K562 (cell line): ENCODE measurements at regions not wholly inside any gene's neighbourhood (a gene's known extent, or its start where the extent isn't known, plus 50 kb on each side); places are given as distances from the start of the nearest gene placed in this dataset.

Experiments
- ATAC-seq: fragments of 200-7000 bp; cut with Tn5 transposase; 3 replicates; pipeline ENCODE4 v1.9.1; 2020; ENCODE audit warnings: moderate library complexity
- BruUV-seq: library from RNA; stranded (reverse); fragments of 400-500 nt; replicated peaks from 2 replicates; lab custom pipeline; 2021; lab: Mats Ljungman, UMichigan
- CTCF ChIA-PET: fragments of 300-600 bp; formaldehyde crosslinking; extraction: SDS; loops from one replicate; lab custom pipeline; 2021; ENCODE audit warnings: low intra/inter-chr PET ratio; lab: Yijun Ruan, JAX
- POLR2A ChIA-PET: fragments of 300-600, 350-650 bp; sonication (Branson Sonifier 250); formaldehyde crosslinking; extraction: SDS; loops from one replicate; lab custom pipeline; 2021; ENCODE audit warnings: antibody characterized with exemption, inconsistent platforms; lab: Yijun Ruan, JAX
- DNase-seq, 4 experiments: peaks; one replicate each; pipeline versions ENCODE4 v3.0.0 to v3.0.0-alpha.2; 2011 to 2018; ENCODE audit warnings: low spot score in 3 of 4, mixed read lengths in 3 of 4; ENCODE audit errors: extremely low read depth in 1 of 4
- FAIRE-seq: peaks from 2 replicates; lab custom pipeline; 2011; peaks lifted over from hg19 to GRCh38; lab: Jason Lieb, UNC
- H2AFZ ChIP-seq: 2 replicates; pipeline ENCODE4 v1.6.0; 2011; ENCODE audit warnings: low read depth, low read length, control low read depth, inconsistent platforms
- H3K27ac ChIP-seq: fragments of 200-600 bp; 3 replicates; pipeline ENCODE4 v1.8.0; 2011; ENCODE audit warnings: low read depth, mild to moderate bottlenecking, control low read depth, inconsistent platforms, low read length, moderate library complexity, mixed read lengths; ENCODE audit errors: extremely low read depth
- H3K27me3 ChIP-seq, 2 experiments: fragments of 300-600 bp in 1 of 2; 2 replicates in 1 of 2; 3 replicates in 1 of 2; pipeline versions ENCODE4 v1.6.0 to v1.8.0; 2011; ENCODE audit warnings: inconsistent platforms in 2 of 2, low read length in 2 of 2, mild to moderate bottlenecking in 1 of 2, mixed read lengths in 1 of 2, moderate library complexity in 1 of 2; ENCODE audit not compliant: control insufficient read depth in 2 of 2, insufficient read depth in 2 of 2
- H3K36me3 ChIP-seq: fragments of 300-600 bp; 3 replicates; pipeline ENCODE4 v1.8.0; 2011; ENCODE audit warnings: mild to moderate bottlenecking, low read length, inconsistent platforms; ENCODE audit not compliant: control insufficient read depth, insufficient read depth
- H3K4me1 ChIP-seq, 2 experiments: fragments of 200-600 bp in 1 of 2; replicated peaks in 1 of 2; 2 replicates in 1 of 2; 3 replicates in 1 of 2; pipeline versions ENCODE4 v1.5.1 to v1.8.0; 2011; ENCODE audit warnings: inconsistent platforms in 2 of 2, low read length in 2 of 2, mild to moderate bottlenecking in 1 of 2, mixed read lengths in 1 of 2, moderate library complexity in 1 of 2; ENCODE audit not compliant: control insufficient read depth in 2 of 2, insufficient read depth in 2 of 2
- H3K4me2 ChIP-seq: 2 replicates; pipeline ENCODE4 v1.6.1; 2011; ENCODE audit warnings: low read length, control low read depth, inconsistent platforms, mixed read lengths; ENCODE audit not compliant: insufficient read depth
- H3K4me3 ChIP-seq: fragments of 200-600 bp; sonication (generic), shearing (Covaris generic); 2 replicates; pipeline ENCODE4 v1.5.1; 2016; ENCODE audit warnings: control low read depth, inconsistent platforms
- H3K79me2 ChIP-seq: fragments of 200-600 bp; 3 replicates; pipeline ENCODE4 v1.8.0; 2011; ENCODE audit warnings: low read length, inconsistent platforms; ENCODE audit not compliant: control insufficient read depth, insufficient read depth
- H3K9ac ChIP-seq, 2 experiments: 2 replicates each; pipeline versions ENCODE4 v1.6.0 to v1.6.1; 2011; ENCODE audit warnings: low read depth in 2 of 2, low read length in 2 of 2, control low read depth in 1 of 2, inconsistent platforms in 1 of 2, mild to moderate bottlenecking in 1 of 2, mixed read lengths in 1 of 2; ENCODE audit not compliant: insufficient read depth in 1 of 2
- H3K9me1 ChIP-seq: one replicate; pipeline ENCODE4 v1.6.0; 2011; ENCODE audit warnings: inconsistent platforms, mild to moderate bottlenecking, low read length, moderate library complexity; ENCODE audit not compliant: control insufficient read depth, insufficient read depth
- H3K9me3 ChIP-seq: replicated peaks from 2 replicates; pipeline ENCODE4 v1.5.1; 2011; ENCODE audit warnings: low read depth, low read length, inconsistent platforms; ENCODE audit not compliant: control insufficient read depth, insufficient read depth
- H4K20me1 ChIP-seq: replicated peaks from 2 replicates; pipeline ENCODE4 v1.6.1; 2011; ENCODE audit warnings: low read length, inconsistent platforms, mixed read lengths; ENCODE audit not compliant: control insufficient read depth, insufficient read depth
- CTCF ChIP-seq, 3 experiments: IDR thresholded peaks in 2 of 3; conservative IDR thresholded peaks in 1 of 3; 2 replicates each; pipeline ENCODE4 v1.5.1; 2011 to 2012; ENCODE audit warnings: low read length in 3 of 3, mild to moderate bottlenecking in 3 of 3, control low read depth in 2 of 3, improper control_type of control experiment in 1 of 3, inconsistent platforms in 1 of 3, low read depth in 1 of 3, mixed read lengths in 1 of 3, moderate library complexity in 1 of 3; ENCODE audit not compliant: insufficient read depth in 2 of 3
- ETV6 ChIP-seq, 3 experiments: fragments of 150-350 bp in 1 of 3; sonication (generic) in 1 of 3; formaldehyde crosslinking in 1 of 3; IDR thresholded peaks; 2 replicates each; pipeline versions ENCODE4 v1.6.1 to v1.8.0; 2014 to 2022; ENCODE audit warnings: borderline replicate concordance in 2 of 3, low read depth in 2 of 3, antibody characterized with exemption in 1 of 3, low read length in 1 of 3, mild to moderate bottlenecking in 1 of 3, missing genetic modification reagents in 1 of 3
- HMG20B ChIP-seq: fragments of 250-450 bp; sonication (Bioruptor Pico); IDR thresholded peaks from 2 replicates; pipeline ENCODE4 v1.5.0; 2021; ENCODE audit warnings: mild to moderate bottlenecking
- JUND ChIP-seq, 2 experiments: IDR thresholded peaks; 2 replicates in 1 of 2; 3 replicates in 1 of 2; pipeline ENCODE4 v1.6.1; 2011; ENCODE audit warnings: borderline replicate concordance in 2 of 2, low read depth in 2 of 2, low read length in 2 of 2, improper control_type of control experiment in 1 of 2, missing biosample characterization in 1 of 2, missing genetic modification characterization in 1 of 2, missing genetic modification reagents in 1 of 2
- KHSRP ChIP-seq: fragments of 450-650 bp; IDR thresholded peaks from 2 replicates; pipeline ENCODE4 v1.6.1; 2017
- MXI1 ChIP-seq: IDR thresholded peaks from 2 replicates; pipeline ENCODE4 v1.6.1; 2011; ENCODE audit warnings: low read depth, mild to moderate bottlenecking, improper control_type of control experiment, low read length
- POLR2AphosphoS2 ChIP-seq: IDR thresholded peaks from 2 replicates; pipeline ENCODE4 v1.6.1; 2012; ENCODE audit warnings: low read length, improper control_type of control experiment
- TEAD1 ChIP-seq, 2 experiments: fragments of 450-650 bp in 1 of 2; sonication (generic) in 1 of 2; formaldehyde crosslinking; IDR thresholded peaks; 2 replicates each; pipeline versions ENCODE4 v1.4.0 to v1.8.0; 2020 to 2022; ENCODE audit warnings: mild to moderate bottlenecking in 2 of 2, missing genetic modification reagents in 1 of 2
- ZBTB8A ChIP-seq: fragments of 450-650 bp; IDR thresholded peaks from 2 replicates; pipeline ENCODE4 v1.6.1; 2018; ENCODE audit warnings: mild to moderate bottlenecking, moderate library complexity; ENCODE audit not compliant: partially characterized antibody
- WGBS: fragments of 100-300 bp; shearing (Covaris generic); methylation state at CpG from one replicate; pipeline ENCODE4 v1.1.6; 2016; ENCODE audit warnings: low coverage, mixed read lengths; ENCODE audit not compliant: insufficient coverage; ENCODE audit errors: missing lambda C conversion rate; 5-methylcytosine and 5-hydroxymethylcytosine counted together
- in situ Hi-C: fragments of 300-500 bp; cut with MboI; formaldehyde crosslinking; loops from 4 replicates; pipeline ENCODE4 v1.15.0; 2018; ENCODE audit warnings: inconsistent platforms, mixed read lengths
- intact Hi-C: fragments of 100-400 bp; cut with micrococcal nuclease; formaldehyde crosslinking; loops from 2 replicates; pipeline ENCODE4 v1.14.2; 2022
- TF ChIP-seq, protein P1 (sequence below): sonication (generic); formaldehyde crosslinking; IDR thresholded peaks from 2 replicates; pipeline ENCODE4 v1.8.1; 2023; ENCODE audit warnings: mild to moderate bottlenecking, missing genetic modification reagents

- ATAC-seq (no peak), FAIRE-seq (no peak), DNase-seq (no peak)
- Histone ChIP-seq H4K20me1 (no peaks in the 10 kb centered on the region; the same call in 1 of the 2 replicates), H3K4me1 (no peaks in the 10 kb centered on the region), H3K27ac (no peak overlapping the region), H3K27me3 (peaks cover 10 to 18% of the 10 kb centered on the region in 2 experiments; a peak in 4 of 5 replicates), H3K4me3 (no peak overlapping the region), H3K9ac (no peak overlapping the region), H3K9me3 (no peaks in the 10 kb centered on the region), H3K36me3 (no peaks in the 10 kb centered on the region), H2AFZ (no peak overlapping the region), H3K9me1 (no peaks in the 10 kb centered on the region), H3K79me2 (no peaks in the 10 kb centered on the region), H3K4me2 (no peak overlapping the region)
- CTCF ChIA-PET: no interaction called here
- in situ Hi-C loops (no loop called here), intact Hi-C loops (no loop called here)
- WGBS: 5% methylated on average over 3 of the region's 3 CpGs
- BruUV-seq: no TSS peak
- POLR2A ChIA-PET: no interaction called here
- TF ChIP-seq JUND (IDR thresholded peaks at IDR 0.05; ENCODE audit: borderline replicate concordance, low read depth, low read length) (no peak), JUND (tag; IDR thresholded peaks at IDR 0.05; ENCODE audit: borderline replicate concordance, low read depth, low read length) (no peak), POLR2AphosphoS2 (no peak), ETV6 (IDR thresholded peaks at IDR 0.05; ENCODE audit: borderline replicate concordance in 1 of 2, low read depth in 2 of 2, low read length in 1 of 2) (no peak), ETV6 (CRISPR knock-in tag; IDR thresholded peaks at IDR 0.05; ENCODE audit: borderline replicate concordance) (no peak), HMG20B (no peak), ZBTB8A (no peak), CTCF (IDR thresholded peaks at IDR 0.05 in 2 of 3, conservative IDR thresholded peaks at IDR 0.05 in 1 of 3; ENCODE audit: insufficient read depth in 2 of 3, low read depth in 1 of 3, low read length in 3 of 3) (no peak), TEAD1 (CRISPR knock-in tag; IDR thresholded peaks at IDR 0.05) (no peak), MXI1 (no peak), KHSRP (no peak)
- TF ChIP-seq, protein P1, sequence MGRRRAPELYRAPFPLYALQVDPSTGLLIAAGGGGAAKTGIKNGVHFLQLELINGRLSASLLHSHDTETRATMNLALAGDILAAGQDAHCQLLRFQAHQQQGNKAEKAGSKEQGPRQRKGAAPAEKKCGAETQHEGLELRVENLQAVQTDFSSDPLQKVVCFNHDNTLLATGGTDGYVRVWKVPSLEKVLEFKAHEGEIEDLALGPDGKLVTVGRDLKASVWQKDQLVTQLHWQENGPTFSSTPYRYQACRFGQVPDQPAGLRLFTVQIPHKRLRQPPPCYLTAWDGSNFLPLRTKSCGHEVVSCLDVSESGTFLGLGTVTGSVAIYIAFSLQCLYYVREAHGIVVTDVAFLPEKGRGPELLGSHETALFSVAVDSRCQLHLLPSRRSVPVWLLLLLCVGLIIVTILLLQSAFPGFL (CRISPR knock-in tag): no peak
Measured at GRCh38 chr12:112711026-112711425, 80.5 kb upstream of the RPH3A start.
